Immature natural killer cell (primary cell): ENCODE measurements at regions not wholly inside any gene's neighbourhood (a gene's known extent, or its start where the extent isn't known, plus 50 kb on each side); places are given as distances from the start of the nearest gene placed in this dataset.
"Not testable (repeated sequence)": the region's sequence is repeated elsewhere in the genome, so short reads cannot be mapped to it uniquely, and the experiment has no call there.

Experiments used
- DNase-seq, 3 donors: peaks; one replicate each; pipeline ENCODE4 v3.0.0; 2022; ENCODE audit warnings: mixed read lengths in 1 of 3
- H3K27ac Mint-ChIP-seq, 6 donors: one replicate each; pipeline ENCODE4 v1.8.0; 2020; ENCODE audit warnings: mixed read lengths in 6 of 6, mild to moderate bottlenecking in 5 of 6, inconsistent platforms in 4 of 6, moderate library complexity in 3 of 6
- H3K27me3 Mint-ChIP-seq, 3 donors: one replicate each; pipeline ENCODE4 v1.8.0; 2020 to 2021; ENCODE audit warnings: low read depth in 3 of 3, mild to moderate bottlenecking in 3 of 3, mixed read lengths in 3 of 3, moderate library complexity in 3 of 3, inconsistent platforms in 1 of 3
- H3K36me3 Mint-ChIP-seq, 3 donors: one replicate each; pipeline ENCODE4 v1.8.0; 2020; ENCODE audit warnings: mixed read lengths in 3 of 3, inconsistent platforms in 2 of 3, mild to moderate bottlenecking in 2 of 3
- H3K4me1 Mint-ChIP-seq, 2 donors: one replicate each; pipeline ENCODE4 v1.8.0; 2020; ENCODE audit warnings: inconsistent platforms in 2 of 2, mild to moderate bottlenecking in 2 of 2, mixed read lengths in 2 of 2, moderate library complexity in 1 of 2
- H3K4me3 Mint-ChIP-seq, 5 donors: one replicate each; pipeline ENCODE4 v1.8.0; 2020; ENCODE audit warnings: mild to moderate bottlenecking in 5 of 5, mixed read lengths in 5 of 5, inconsistent platforms in 3 of 5, moderate library complexity in 3 of 5
- H3K9me3 Mint-ChIP-seq, 6 donors: one replicate each; pipeline ENCODE4 v1.8.0; 2020; ENCODE audit warnings: mild to moderate bottlenecking in 6 of 6, mixed read lengths in 6 of 6, inconsistent platforms in 4 of 6, moderate library complexity in 3 of 6

DNA sequence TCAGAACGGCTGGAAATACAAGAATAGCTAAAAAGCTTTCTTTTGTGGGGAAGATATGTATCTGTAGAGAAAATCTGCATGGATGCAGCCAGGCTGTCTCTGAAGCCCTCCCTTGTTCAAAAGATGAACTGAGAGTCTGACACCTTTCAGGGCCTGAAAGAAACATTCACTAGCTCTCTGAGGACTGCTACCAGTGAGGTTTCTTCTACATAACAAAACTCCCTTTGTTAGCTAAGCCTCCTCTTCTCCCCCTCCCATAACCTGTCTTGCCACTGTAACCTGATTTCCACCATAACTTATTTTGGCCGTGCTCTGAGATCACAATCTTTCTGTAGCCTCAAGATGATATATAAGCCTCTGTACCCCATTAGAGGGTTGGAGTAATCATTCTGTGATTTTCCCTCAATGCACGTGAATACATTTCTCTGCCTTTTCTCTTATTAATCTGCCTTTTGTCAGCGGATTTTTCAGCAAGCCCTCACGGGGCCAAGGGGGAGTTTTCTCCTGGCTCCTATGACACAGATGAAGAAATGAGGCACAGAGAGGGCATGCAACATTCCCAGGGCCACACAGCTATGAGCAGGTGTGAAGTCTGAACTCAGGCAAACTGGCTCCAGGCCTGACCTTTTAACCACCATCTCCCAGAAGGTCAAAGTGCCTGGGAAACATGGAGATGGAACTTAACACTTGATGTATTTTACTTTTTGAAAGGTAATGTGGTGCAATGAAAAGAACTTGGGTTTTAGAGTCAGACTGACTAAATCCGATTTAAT lies 161.6 kb upstream of the PRDX4 start:
- DNase-seq, result no peak
- Mint-ChIP-seq H3K4me1 (no peaks in the 10 kb centered on the region), H3K27me3 (peaks cover 1 to 8% (median 4%) of the 10 kb centered on the region in 3 donors), H3K9me3 (peaks cover 0 to 8% (median 0%) of the 10 kb centered on the region in 6 donors), H3K4me3 (no peak overlapping the region), H3K27ac (no peak overlapping the region), H3K36me3 (no peaks in the 10 kb centered on the region)

DNA sequence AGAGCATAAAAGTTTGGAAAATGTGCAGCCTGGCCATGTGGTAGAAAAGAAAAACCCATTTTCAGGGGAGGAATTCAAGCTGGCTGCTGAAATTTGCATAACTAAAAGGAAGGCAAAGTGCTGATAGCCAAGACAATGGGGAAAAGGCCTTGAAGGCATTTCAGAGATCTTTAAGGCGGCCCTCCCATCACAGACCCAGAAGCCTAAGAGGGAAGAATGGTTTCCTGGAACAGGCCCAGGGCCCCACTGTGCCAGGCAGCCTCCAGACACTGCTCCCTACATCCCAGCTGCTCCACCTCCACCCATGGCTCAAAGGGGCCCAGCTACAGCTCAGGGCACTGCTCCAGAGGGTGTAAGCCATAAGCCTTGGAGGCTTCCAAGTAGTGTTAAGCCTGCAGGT lies 158.0 kb upstream of the PRDX4 start:
- Mint-ChIP-seq H3K36me3 (no peaks in the 10 kb centered on the region), H3K4me3 (no peak overlapping the region), H3K27me3 (peaks cover 0 to 7% (median 5%) of the 10 kb centered on the region in 3 donors), H3K27ac (no peak overlapping the region), H3K9me3 (peaks cover 0 to 8% (median 0%) of the 10 kb centered on the region in 6 donors), H3K4me1 (no peaks in the 10 kb centered on the region)
- no peak for DNase-seq

DNA sequence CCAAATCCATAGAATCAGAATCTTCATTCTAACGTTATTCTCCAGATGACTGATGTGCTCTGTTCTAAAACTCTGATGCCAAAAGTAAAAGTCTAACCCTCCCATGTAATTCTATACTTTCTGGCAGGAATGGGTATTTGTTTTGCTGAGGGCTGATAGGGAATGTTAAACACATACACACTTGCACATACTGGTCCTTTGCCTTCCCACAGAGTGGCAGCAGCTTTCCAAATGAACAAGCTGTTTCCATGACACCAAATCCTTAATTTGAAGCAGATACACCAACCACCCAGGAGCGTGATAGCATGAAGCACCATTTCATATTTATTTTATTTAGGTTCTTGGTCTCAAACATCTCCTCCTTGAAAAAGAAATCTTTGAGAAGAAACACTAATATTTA lies 155.5 kb upstream of the PRDX4 start:
- H3K36me3 Mint-ChIP-seq, result no peaks in the 10 kb centered on the region
- no peak for DNase-seq
- no peaks in the 10 kb centered on the region for H3K4me1 Mint-ChIP-seq
- H3K9me3 Mint-ChIP-seq, result peaks cover 0 to 8% (median 0%) of the 10 kb centered on the region in 6 donors
- H3K4me3 Mint-ChIP-seq, result no peak overlapping the region
- H3K27me3 Mint-ChIP-seq, result peaks cover 0 to 5% (median 5%) of the 10 kb centered on the region in 3 donors
- H3K27ac Mint-ChIP-seq, result no peak overlapping the region

DNA sequence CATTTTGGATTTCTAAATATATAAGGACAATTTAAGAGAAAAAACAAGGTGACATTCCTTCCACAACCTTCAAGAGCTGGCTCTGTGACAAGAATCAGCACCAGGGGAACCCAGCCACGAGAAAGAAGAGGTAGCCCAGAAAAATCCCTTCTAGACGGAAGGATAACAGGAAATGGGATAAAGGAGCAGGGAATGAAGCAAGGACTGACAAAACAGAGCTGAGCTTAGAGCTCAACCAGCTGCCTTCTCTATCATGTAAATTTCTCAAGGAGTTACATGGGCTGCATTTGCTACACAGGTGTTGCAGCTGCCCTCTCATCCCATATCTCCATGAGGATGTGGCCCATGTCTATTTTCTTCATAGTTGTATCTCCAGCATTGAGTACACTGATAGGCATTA lies 154.2 kb upstream of the PRDX4 start:
- Mint-ChIP-seq H3K27ac (no peak overlapping the region), H3K4me1 (no peaks in the 10 kb centered on the region), H3K27me3 (peaks cover 0 to 5% (median 5%) of the 10 kb centered on the region in 3 donors), H3K36me3 (no peaks in the 10 kb centered on the region), H3K4me3 (no peak overlapping the region), H3K9me3 (peaks cover 0 to 8% (median 0%) of the 10 kb centered on the region in 6 donors)
- no peak for DNase-seq

DNA sequence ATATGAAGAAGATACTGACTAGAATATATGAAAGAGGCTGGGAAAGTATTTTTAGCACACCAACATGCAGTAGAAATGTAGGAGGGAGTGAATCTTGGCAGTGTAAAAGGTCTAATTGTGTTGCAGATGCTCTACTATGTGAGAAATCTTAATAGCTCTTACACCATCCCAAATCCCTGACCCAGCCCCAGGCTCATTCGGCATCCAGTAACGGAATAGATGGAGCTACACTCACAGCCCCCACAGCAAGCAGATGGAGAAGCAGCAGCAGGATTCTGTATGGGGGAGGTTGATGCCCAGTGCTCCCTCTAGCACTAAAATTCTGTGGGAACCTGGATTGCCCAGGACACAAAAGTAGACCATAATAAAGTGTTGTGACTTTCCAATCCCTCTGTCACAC lies 153.2 kb upstream of the PRDX4 start:
- H3K36me3 Mint-ChIP-seq, result no peaks in the 10 kb centered on the region
- H3K4me1 Mint-ChIP-seq, result no peaks in the 10 kb centered on the region
- H3K27me3 Mint-ChIP-seq, result peaks cover 0 to 5% (median 4%) of the 10 kb centered on the region in 3 donors
- no peak for DNase-seq
- H3K9me3 Mint-ChIP-seq, result peaks cover 0 to under 1% (median 0%) of the 10 kb centered on the region in 6 donors
- no peak overlapping the region for H3K27ac Mint-ChIP-seq
- no peak overlapping the region for H3K4me3 Mint-ChIP-seq

DNA sequence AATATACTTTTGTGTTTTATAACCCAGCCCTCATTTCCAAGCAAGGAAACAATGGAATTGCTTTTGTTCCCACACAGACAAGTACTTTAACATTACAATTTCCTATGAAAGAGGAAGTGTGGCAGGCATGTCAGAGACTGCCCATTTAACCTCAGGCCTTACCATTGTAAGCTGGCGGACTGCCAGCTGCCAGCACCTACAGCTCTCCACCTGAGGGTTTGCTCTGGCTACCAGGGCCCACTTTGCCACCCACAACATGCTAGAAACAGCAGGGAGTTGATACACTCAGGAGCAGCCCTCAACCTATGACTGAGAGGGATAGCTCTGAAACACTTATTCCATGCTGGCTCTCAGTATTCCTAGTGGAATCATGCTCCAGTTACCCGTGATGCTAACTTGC lies 152.3 kb upstream of the PRDX4 start:
- H3K9me3 Mint-ChIP-seq, result no peaks in the 10 kb centered on the region
- H3K27me3 Mint-ChIP-seq, result peaks cover 0 to 5% (median 2%) of the 10 kb centered on the region in 3 donors
- DNase-seq, result no peak
- no peak overlapping the region for H3K27ac Mint-ChIP-seq
- no peaks in the 10 kb centered on the region for H3K36me3 Mint-ChIP-seq
- no peak overlapping the region for H3K4me3 Mint-ChIP-seq
- no peaks in the 10 kb centered on the region for H3K4me1 Mint-ChIP-seq

DNA sequence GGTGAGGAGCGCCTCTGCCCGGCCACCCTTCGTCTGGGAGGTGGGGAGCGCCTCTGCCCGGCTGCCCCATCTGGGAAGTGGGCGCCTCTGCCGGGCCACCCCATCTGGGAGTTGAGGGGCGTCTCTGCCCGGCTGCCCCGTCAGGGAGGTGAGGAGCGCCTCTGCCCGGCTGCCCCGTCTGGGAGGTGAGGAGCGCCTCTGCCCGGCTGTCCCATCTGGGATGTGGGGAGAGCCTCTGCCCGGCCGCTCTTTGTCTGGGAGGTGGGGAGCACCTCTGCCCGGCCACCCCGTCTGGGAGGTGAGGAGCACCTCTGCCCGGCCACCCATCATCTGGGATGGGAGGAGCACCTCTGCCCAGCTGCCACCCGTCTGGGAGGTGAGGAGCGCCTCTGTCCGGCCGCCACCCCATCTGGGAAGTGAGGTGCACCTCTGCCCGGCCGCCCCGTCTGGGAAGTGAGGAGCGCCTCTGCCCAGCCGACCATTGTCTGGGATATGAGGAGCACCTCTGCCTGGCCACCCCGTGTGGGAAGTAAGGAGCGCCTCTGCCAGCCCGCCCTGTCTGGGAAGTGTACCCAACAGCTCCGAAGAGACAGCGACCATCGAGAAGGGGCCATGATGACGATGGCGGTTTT lies 144.2 kb upstream of the PRDX4 start:
- H3K36me3 Mint-ChIP-seq, H3K4me1 Mint-ChIP-seq, H3K4me3 Mint-ChIP-seq, H3K27ac Mint-ChIP-seq, H3K27me3 Mint-ChIP-seq, H3K9me3 Mint-ChIP-seq, DNase-seq: not testable (repeated sequence)

DNA sequence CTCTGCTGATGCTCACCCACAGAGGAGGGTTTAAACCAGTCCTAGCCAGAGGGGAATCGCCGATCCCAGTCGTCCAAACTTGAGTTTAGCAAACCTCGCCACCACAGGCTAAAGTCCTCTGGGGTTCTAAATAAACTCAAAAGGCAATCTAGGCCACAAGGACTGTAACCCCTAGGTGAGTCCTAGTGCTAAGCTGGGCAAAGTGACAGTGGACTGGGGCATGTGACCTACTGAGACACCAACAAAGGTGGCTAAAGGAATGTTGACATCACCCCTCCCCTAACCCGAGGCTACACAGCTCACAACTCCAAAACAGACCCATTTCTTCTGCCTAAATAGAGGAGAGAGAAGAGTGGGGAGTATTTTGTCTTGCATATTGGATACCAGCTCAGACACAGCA lies 142.8 kb upstream of the PRDX4 start:
- H3K9me3 Mint-ChIP-seq, result peaks cover 0 to 9% (median 2%) of the 10 kb centered on the region in 6 donors
- H3K4me1 Mint-ChIP-seq, result no peaks in the 10 kb centered on the region
- no peak overlapping the region for H3K4me3 Mint-ChIP-seq
- peaks cover 0 to 9% (median 6%) of the 10 kb centered on the region in 3 donors for H3K27me3 Mint-ChIP-seq
- DNase-seq, result no peak
- no peaks in the 10 kb centered on the region for H3K36me3 Mint-ChIP-seq
- no peak overlapping the region for H3K27ac Mint-ChIP-seq

DNA sequence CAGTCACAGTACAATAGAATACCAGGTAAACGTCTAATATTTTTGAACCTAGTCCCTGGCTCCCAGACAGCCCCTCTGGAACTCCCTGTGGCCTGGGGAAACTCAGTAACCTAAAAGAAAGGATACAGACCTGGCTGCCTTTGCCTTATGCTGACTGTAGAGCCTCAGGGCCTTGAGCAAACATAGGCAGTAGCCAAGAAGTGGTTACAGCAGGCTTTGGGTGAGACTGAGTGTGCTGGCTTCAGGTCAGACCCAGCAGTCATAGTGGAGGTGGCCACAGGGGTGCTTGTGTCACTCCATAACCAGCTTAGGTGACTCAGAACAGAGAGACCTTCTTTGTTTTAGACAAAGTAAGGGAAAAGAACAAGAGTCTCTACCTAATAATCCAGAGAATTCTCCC lies 141.8 kb upstream of the PRDX4 start:
- H3K27me3 Mint-ChIP-seq, result peaks cover 0 to 9% (median 6%) of the 10 kb centered on the region in 3 donors
- no peaks in the 10 kb centered on the region for H3K4me1 Mint-ChIP-seq
- no peak overlapping the region for H3K4me3 Mint-ChIP-seq
- no peak overlapping the region for H3K27ac Mint-ChIP-seq
- H3K9me3 Mint-ChIP-seq, result peaks cover 0 to 9% (median 2%) of the 10 kb centered on the region in 6 donors
- no peaks in the 10 kb centered on the region for H3K36me3 Mint-ChIP-seq
- no peak for DNase-seq

DNA sequence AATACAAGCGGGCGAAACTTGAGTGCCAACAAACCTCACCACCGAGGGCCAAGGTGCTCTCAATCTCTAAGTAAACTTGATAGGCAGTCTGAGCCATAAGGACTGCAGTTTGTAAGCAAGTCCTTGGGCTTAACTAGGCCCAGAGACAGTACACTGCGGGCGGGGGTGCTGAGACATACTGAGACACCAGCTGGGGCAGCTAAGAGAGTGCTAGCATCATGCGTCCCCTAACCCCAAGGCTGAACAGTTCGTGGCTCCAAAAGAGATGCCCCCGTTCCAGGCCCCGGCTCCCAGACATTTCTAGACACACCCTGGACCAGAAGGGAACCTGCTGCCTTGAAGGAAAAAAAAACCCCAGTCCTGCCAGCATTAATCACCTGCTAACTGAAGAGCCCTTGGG lies 126.8 kb upstream of the PRDX4 start:
- no peak for DNase-seq
- Mint-ChIP-seq H3K9me3 (peaks cover 0 to 3% (median 0%) of the 10 kb centered on the region in 6 donors), H3K27ac (no peak overlapping the region), H3K36me3 (no peaks in the 10 kb centered on the region), H3K4me3 (no peak overlapping the region), H3K4me1 (no peaks in the 10 kb centered on the region), H3K27me3 (peaks cover 2 to 9% (median 6%) of the 10 kb centered on the region in 3 donors)

DNA sequence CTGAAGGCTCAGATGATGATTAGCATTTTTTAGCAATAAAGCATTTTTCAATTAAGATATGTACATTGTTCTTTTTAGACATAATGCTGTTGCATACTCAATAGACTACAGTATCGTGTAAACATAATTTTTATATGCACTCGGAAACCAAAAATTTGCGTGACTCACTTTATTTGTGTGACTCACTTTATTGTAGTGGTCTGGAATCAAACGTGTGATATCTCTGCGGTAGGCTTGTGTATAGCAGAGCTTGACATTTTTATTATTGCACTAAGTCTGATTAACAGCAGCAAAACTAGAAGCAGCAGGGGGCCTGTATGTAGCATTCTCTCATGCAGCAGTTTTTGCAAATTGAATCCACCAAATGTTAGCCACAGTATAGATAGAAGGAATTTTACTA lies 119.1 kb upstream of the PRDX4 start:
- Mint-ChIP-seq H3K27me3 (peaks cover 2% of the 10 kb centered on the region in 3 donors), H3K4me3 (no peak overlapping the region), H3K4me1 (no peaks in the 10 kb centered on the region), H3K36me3 (no peaks in the 10 kb centered on the region), H3K9me3 (no peaks in the 10 kb centered on the region), H3K27ac (no peak overlapping the region)
- no peak for DNase-seq

DNA sequence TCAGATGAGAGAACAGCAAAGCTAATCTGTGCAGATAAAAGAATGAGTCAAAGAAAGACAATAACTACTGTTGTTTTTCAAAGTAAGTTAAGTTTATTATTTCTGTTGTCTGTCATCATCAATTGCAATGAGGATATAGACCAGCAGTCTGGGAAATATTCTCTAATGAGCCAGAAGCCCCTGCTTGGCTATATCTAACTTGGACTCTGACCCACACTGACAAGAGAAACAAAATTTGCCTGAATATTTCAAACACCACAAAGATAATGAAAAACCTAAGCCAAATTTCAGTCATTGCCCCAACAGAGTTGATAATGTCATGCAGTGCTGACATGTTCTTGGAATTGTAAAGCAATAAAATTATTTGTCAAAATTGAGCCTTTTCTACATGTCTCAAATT lies 115.0 kb upstream of the PRDX4 start:
- Mint-ChIP-seq H3K27ac (no peak overlapping the region), H3K4me3 (no peak overlapping the region), H3K36me3 (no peaks in the 10 kb centered on the region), H3K27me3 (peaks cover 0 to 2% (median 2%) of the 10 kb centered on the region in 3 donors), H3K4me1 (no peaks in the 10 kb centered on the region), H3K9me3 (peaks cover 0 to 7% (median 3%) of the 10 kb centered on the region in 6 donors)
- no peak for DNase-seq

DNA sequence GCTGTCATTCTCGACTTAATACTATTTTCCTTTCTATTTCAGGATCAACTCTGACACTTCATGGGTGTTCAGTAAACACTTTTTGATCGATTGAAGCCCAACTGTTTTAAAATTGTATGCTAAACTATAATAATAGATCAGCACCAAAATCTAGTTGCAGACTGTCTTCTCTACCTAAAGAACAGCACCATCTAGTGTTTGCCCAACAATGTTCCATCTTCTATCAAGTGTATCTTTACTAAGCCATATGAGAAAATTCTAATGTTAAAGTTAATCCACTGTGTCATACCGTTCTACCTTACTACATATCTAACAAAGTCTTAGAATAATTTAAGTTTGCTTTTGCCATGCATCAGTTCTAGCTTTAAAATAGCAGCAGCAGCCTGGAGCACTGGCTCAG lies 113.0 kb upstream of the PRDX4 start:
- peaks cover 0 to 8% (median 3%) of the 10 kb centered on the region in 6 donors for H3K9me3 Mint-ChIP-seq
- peaks cover 0 to 2% (median 2%) of the 10 kb centered on the region in 3 donors for H3K27me3 Mint-ChIP-seq
- H3K4me3 Mint-ChIP-seq, result no peak overlapping the region
- H3K36me3 Mint-ChIP-seq, result no peaks in the 10 kb centered on the region
- DNase-seq, result no peak
- H3K4me1 Mint-ChIP-seq, result no peaks in the 10 kb centered on the region
- no peak overlapping the region for H3K27ac Mint-ChIP-seq

DNA sequence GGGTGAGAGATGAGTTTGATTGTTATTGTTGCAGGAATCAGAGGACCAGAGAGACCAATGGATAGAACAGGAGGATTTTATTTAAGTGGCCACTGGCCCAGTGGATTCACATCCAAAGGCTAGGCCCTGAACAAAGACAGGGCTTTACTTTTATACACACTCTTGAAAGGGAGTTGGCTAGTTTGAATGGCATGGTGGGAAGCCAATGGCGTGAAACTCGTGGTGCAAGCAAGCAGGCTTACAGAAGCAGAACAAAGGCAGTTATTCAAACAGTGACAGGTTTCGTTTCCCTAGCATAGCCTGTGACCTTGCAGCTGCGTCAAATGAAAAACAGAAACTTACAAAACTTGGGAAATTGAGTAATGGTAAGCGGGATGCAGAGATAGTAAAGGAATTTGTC lies 110.2 kb upstream of the PRDX4 start:
- no peaks in the 10 kb centered on the region for H3K4me1 Mint-ChIP-seq
- H3K9me3 Mint-ChIP-seq, result peaks cover 0 to 9% (median 3%) of the 10 kb centered on the region in 6 donors
- no peaks in the 10 kb centered on the region for H3K36me3 Mint-ChIP-seq
- no peak for DNase-seq
- no peak overlapping the region for H3K4me3 Mint-ChIP-seq
- H3K27ac Mint-ChIP-seq, result no peak overlapping the region
- H3K27me3 Mint-ChIP-seq, result no peaks in the 10 kb centered on the region
